ENCODE measurements at regions not wholly inside any gene's neighbourhood (a gene's known extent, or its start where the extent isn't known, plus 50 kb on each side); places are given as distances from the start of the nearest gene placed in this dataset.

- H3K4me1 ChIP-seq (ENCODE audit: control extremely low read depth in 1 of 4, control insufficient read depth in 4 of 4, insufficient read depth in 4 of 4, low read length in 3 of 4): no peaks in the 10 kb centered on the region
- H3K9me3 ChIP-seq (ENCODE audit: control extremely low read depth in 1 of 5, control insufficient read depth in 4 of 5, insufficient read depth in 2 of 5, low read depth in 1 of 5, low read length in 4 of 5): peaks cover 0 to 2% (median 0%) of the 10 kb centered on the region in 5 experiments
- ChIA-PET CTCF (no interaction called here), POLR2A (no interaction called here)
- no peak overlapping the region for H3K27ac ChIP-seq (ENCODE audit: insufficient read depth in 1 of 2, low read depth in 1 of 2, low read length in 2 of 2, poor library complexity in 1 of 2, severe bottlenecking in 2 of 2)
- 80% methylated on average over 1 of the region's 2 CpGs for WGBS (ENCODE audit: insufficient coverage)
- DNase-seq: no peak
- H3K27me3 ChIP-seq (replicated peaks in 2 of 5; ENCODE audit: control insufficient read depth in 4 of 5, insufficient read depth in 5 of 5, low read length in 4 of 5): no peaks in the 10 kb centered on the region
- H3K36me3 ChIP-seq (ENCODE audit: control insufficient read depth in 4 of 4, insufficient read depth in 4 of 4, low read length in 3 of 4): no peaks in the 10 kb centered on the region
- no peak overlapping the region for H3K4me3 ChIP-seq (ENCODE audit: control insufficient read depth in 1 of 7, extremely low read depth in 1 of 7, insufficient read depth in 4 of 7, low read depth in 2 of 7, low read length in 6 of 7)
These were observed 345.0 kb downstream of the NNT start for GRCh38 chr5:43947935-43948334.

DNA sequence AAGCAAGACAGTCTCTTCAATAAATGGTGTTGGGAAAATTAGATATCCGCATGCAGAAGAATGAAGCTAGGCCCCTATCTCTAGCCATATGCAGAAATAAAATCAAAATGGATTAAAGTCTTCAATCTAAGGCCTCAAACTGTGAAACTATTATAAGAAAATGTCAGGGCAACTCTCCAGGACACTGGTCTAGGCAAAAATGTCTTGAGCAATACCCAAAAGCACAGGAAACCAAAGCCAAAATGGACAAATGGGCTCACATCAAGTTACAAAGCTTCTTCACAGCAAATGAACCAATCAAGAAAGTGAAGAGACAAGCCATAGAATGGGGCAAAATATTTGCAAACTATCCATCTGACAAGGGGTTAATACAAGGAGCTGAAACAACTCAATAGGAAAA, 338.8 kb downstream of the NNT start:
- CTCF ChIA-PET: no interaction called here
- POLR2A ChIA-PET: no interaction called here

GRCh38 chr5:43940562-43940961, 337.6 kb downstream of the NNT start:
- CTCF ChIA-PET: no interaction called here
- no peaks in the 10 kb centered on the region for H3K4me1 ChIP-seq (ENCODE audit: control extremely low read depth in 1 of 4, control insufficient read depth in 4 of 4, insufficient read depth in 4 of 4, low read length in 3 of 4)
- H3K9me3 ChIP-seq (ENCODE audit: control extremely low read depth in 1 of 5, control insufficient read depth in 4 of 5, insufficient read depth in 2 of 5, low read depth in 1 of 5, low read length in 4 of 5): peaks cover 0 to 8% (median 0%) of the 10 kb centered on the region in 5 experiments
- H3K27ac ChIP-seq (ENCODE audit: insufficient read depth in 1 of 2, low read depth in 1 of 2, low read length in 2 of 2, poor library complexity in 1 of 2, severe bottlenecking in 2 of 2): no peak overlapping the region
- no peak for DNase-seq
- WGBS (ENCODE audit: insufficient coverage): no CpG with 5 or more reads among the region's 2 CpGs
- H3K36me3 ChIP-seq (ENCODE audit: control insufficient read depth in 4 of 4, insufficient read depth in 4 of 4, low read length in 3 of 4): no peaks in the 10 kb centered on the region
- POLR2A ChIA-PET: no interaction called here
- no peak overlapping the region for H3K4me3 ChIP-seq (ENCODE audit: control insufficient read depth in 1 of 7, extremely low read depth in 1 of 7, insufficient read depth in 4 of 7, low read depth in 2 of 7, low read length in 6 of 7)
- no peaks in the 10 kb centered on the region for H3K27me3 ChIP-seq (replicated peaks in 2 of 5; ENCODE audit: control insufficient read depth in 4 of 5, insufficient read depth in 5 of 5, low read length in 4 of 5)

More for the DNA sequence above, 338.8 kb downstream of the NNT start:
- H3K27me3 ChIP-seq (replicated peaks in 2 of 5; ENCODE audit: control insufficient read depth in 4 of 5, insufficient read depth in 5 of 5, low read length in 4 of 5): no peaks in the 10 kb centered on the region
- no peak overlapping the region for H3K4me3 ChIP-seq (ENCODE audit: control insufficient read depth in 1 of 7, extremely low read depth in 1 of 7, insufficient read depth in 4 of 7, low read depth in 2 of 7, low read length in 6 of 7)
- H3K27ac ChIP-seq (ENCODE audit: insufficient read depth in 1 of 2, low read depth in 1 of 2, low read length in 2 of 2, poor library complexity in 1 of 2, severe bottlenecking in 2 of 2): no peak overlapping the region
- DNase-seq: no peak
- peaks cover 0 to 2% (median 0%) of the 10 kb centered on the region in 5 experiments for H3K9me3 ChIP-seq (ENCODE audit: control extremely low read depth in 1 of 5, control insufficient read depth in 4 of 5, insufficient read depth in 2 of 5, low read depth in 1 of 5, low read length in 4 of 5)
- WGBS (ENCODE audit: insufficient coverage): no CpG with 5 or more reads among the region's 1 CpG
- no peaks in the 10 kb centered on the region for H3K36me3 ChIP-seq (ENCODE audit: control insufficient read depth in 4 of 4, insufficient read depth in 4 of 4, low read length in 3 of 4)
- H3K4me1 ChIP-seq (ENCODE audit: control extremely low read depth in 1 of 4, control insufficient read depth in 4 of 4, insufficient read depth in 4 of 4, low read length in 3 of 4): no peaks in the 10 kb centered on the region

- no CpG with 5 or more reads among the region's 2 CpGs for WGBS (ENCODE audit: insufficient coverage)
- no peak for DNase-seq
- ChIA-PET POLR2A (no interaction called here), CTCF (no interaction called here)
- Histone ChIP-seq H3K4me3 (ENCODE audit: control insufficient read depth in 1 of 7, extremely low read depth in 1 of 7, insufficient read depth in 4 of 7, low read depth in 2 of 7, low read length in 6 of 7) (no peak overlapping the region), H3K27ac (ENCODE audit: insufficient read depth in 1 of 2, low read depth in 1 of 2, low read length in 2 of 2, poor library complexity in 1 of 2, severe bottlenecking in 2 of 2) (no peak overlapping the region), H3K9me3 (ENCODE audit: control extremely low read depth in 1 of 5, control insufficient read depth in 4 of 5, insufficient read depth in 2 of 5, low read depth in 1 of 5, low read length in 4 of 5) (peaks cover 0 to 5% (median 0%) of the 10 kb centered on the region in 5 experiments), H3K27me3 (replicated peaks in 2 of 5; ENCODE audit: control insufficient read depth in 4 of 5, insufficient read depth in 5 of 5, low read length in 4 of 5) (no peaks in the 10 kb centered on the region), H3K36me3 (ENCODE audit: control insufficient read depth in 4 of 4, insufficient read depth in 4 of 4, low read length in 3 of 4) (no peaks in the 10 kb centered on the region), H3K4me1 (ENCODE audit: control extremely low read depth in 1 of 4, control insufficient read depth in 4 of 4, insufficient read depth in 4 of 4, low read length in 3 of 4) (no peaks in the 10 kb centered on the region)
These were observed 323.9 kb downstream of the NNT start for GRCh38 chr5:43926923-43927322.

- POLR2A ChIA-PET: no interaction called here
- H3K4me3 ChIP-seq (ENCODE audit: control insufficient read depth in 1 of 7, extremely low read depth in 1 of 7, insufficient read depth in 4 of 7, low read depth in 2 of 7, low read length in 6 of 7): no peak overlapping the region
- H3K9me3 ChIP-seq (ENCODE audit: control extremely low read depth in 1 of 5, control insufficient read depth in 4 of 5, insufficient read depth in 2 of 5, low read depth in 1 of 5, low read length in 4 of 5): peaks cover 0 to 9% (median 0%) of the 10 kb centered on the region in 5 experiments
- H3K27ac ChIP-seq (ENCODE audit: insufficient read depth in 1 of 2, low read depth in 1 of 2, low read length in 2 of 2, poor library complexity in 1 of 2, severe bottlenecking in 2 of 2): no peak overlapping the region
- H3K36me3 ChIP-seq (ENCODE audit: control insufficient read depth in 4 of 4, insufficient read depth in 4 of 4, low read length in 3 of 4): no peaks in the 10 kb centered on the region
- CTCF ChIA-PET: no interaction called here
- H3K4me1 ChIP-seq (ENCODE audit: control extremely low read depth in 1 of 4, control insufficient read depth in 4 of 4, insufficient read depth in 4 of 4, low read length in 3 of 4): no peaks in the 10 kb centered on the region
- DNase-seq: no peak
- no peaks in the 10 kb centered on the region for H3K27me3 ChIP-seq (replicated peaks in 2 of 5; ENCODE audit: control insufficient read depth in 4 of 5, insufficient read depth in 5 of 5, low read length in 4 of 5)
These were observed 317.4 kb downstream of the NNT start for GRCh38 chr5:43920422-43920821.

DNA sequence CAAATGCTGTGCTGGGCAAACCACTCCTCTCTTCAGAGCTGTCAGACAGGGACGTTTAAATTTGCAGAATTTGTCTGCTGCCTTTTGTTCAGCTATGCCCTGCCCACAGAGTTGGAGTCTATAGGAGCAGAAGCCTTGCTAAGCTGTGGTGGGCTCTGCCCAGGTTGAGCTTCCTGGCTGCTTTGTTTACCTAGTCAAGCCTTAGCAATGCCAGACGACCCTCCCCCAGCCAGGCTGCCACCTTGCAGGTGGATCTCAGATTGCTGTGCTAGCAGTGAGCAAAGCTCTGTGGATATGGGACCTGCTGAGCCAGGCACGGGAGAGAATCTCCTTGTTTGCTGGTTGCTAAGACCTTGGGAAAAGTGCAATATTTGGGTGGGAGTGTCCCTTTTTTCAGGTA, 314.9 kb downstream of the NNT start:
- no peaks in the 10 kb centered on the region for H3K4me1 ChIP-seq (ENCODE audit: control extremely low read depth in 1 of 4, control insufficient read depth in 4 of 4, insufficient read depth in 4 of 4, low read length in 3 of 4)
- H3K36me3 ChIP-seq (ENCODE audit: control insufficient read depth in 4 of 4, insufficient read depth in 4 of 4, low read length in 3 of 4): no peaks in the 10 kb centered on the region
- POLR2A ChIA-PET: no interaction called here
- CTCF ChIA-PET: no interaction called here
- no peaks in the 10 kb centered on the region for H3K27me3 ChIP-seq (replicated peaks in 2 of 5; ENCODE audit: control insufficient read depth in 4 of 5, insufficient read depth in 5 of 5, low read length in 4 of 5)
- H3K27ac ChIP-seq (ENCODE audit: insufficient read depth in 1 of 2, low read depth in 1 of 2, low read length in 2 of 2, poor library complexity in 1 of 2, severe bottlenecking in 2 of 2): no peak overlapping the region
- peaks cover 0 to 4% (median 0%) of the 10 kb centered on the region in 5 experiments for H3K9me3 ChIP-seq (ENCODE audit: control extremely low read depth in 1 of 5, control insufficient read depth in 4 of 5, insufficient read depth in 2 of 5, low read depth in 1 of 5, low read length in 4 of 5)
- DNase-seq: no peak
- 62% methylated on average over 3 of the region's 3 CpGs for WGBS (ENCODE audit: insufficient coverage)
- no peak overlapping the region for H3K4me3 ChIP-seq (ENCODE audit: control insufficient read depth in 1 of 7, extremely low read depth in 1 of 7, insufficient read depth in 4 of 7, low read depth in 2 of 7, low read length in 6 of 7)

DNA sequence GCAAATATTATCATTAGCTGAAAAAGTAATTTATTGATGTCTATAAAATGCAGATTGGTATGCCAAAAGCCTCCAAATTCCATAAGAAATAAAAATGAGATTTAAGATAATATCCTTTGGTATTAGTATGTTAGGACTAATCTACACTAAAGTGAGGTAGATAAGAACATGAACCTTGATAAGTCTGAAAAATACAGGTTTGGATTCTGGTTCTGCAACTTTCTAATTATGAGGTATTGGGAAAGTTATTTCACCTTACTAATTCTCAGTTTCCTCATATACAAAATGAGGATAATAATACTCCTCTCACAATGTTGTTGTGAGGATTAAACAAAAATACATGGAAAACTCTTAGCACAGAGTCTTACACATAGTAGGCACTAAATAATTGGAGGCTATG, 300.1 kb downstream of the NNT start:
- H3K36me3 ChIP-seq (ENCODE audit: control insufficient read depth in 4 of 4, insufficient read depth in 4 of 4, low read length in 3 of 4): no peaks in the 10 kb centered on the region
- ChIA-PET POLR2A (no interaction called here), CTCF (interaction anchor here (0.6 kb wide), 1 partner anchor 123 kb away, joined by 3 read pairs; no protein-coding TSS in a partner anchor)
- no peak overlapping the region for H3K4me3 ChIP-seq (ENCODE audit: control insufficient read depth in 1 of 7, extremely low read depth in 1 of 7, insufficient read depth in 4 of 7, low read depth in 2 of 7, low read length in 6 of 7)
- no peaks in the 10 kb centered on the region for H3K9me3 ChIP-seq (ENCODE audit: control extremely low read depth in 1 of 5, control insufficient read depth in 4 of 5, insufficient read depth in 2 of 5, low read depth in 1 of 5, low read length in 4 of 5)
- no peaks in the 10 kb centered on the region for H3K27me3 ChIP-seq (replicated peaks in 2 of 5; ENCODE audit: control insufficient read depth in 4 of 5, insufficient read depth in 5 of 5, low read length in 4 of 5)
- no peaks in the 10 kb centered on the region for H3K4me1 ChIP-seq (ENCODE audit: control extremely low read depth in 1 of 4, control insufficient read depth in 4 of 4, insufficient read depth in 4 of 4, low read length in 3 of 4)
- no peak for DNase-seq
- H3K27ac ChIP-seq (ENCODE audit: insufficient read depth in 1 of 2, low read depth in 1 of 2, low read length in 2 of 2, poor library complexity in 1 of 2, severe bottlenecking in 2 of 2): no peak overlapping the region

Data from common myeloid progenitor, CD34-positive (primary cell).